SKM-1 treated with dmso at 0.1 percent for 144 hours (cell line): ENCODE measurements at regions not wholly inside any gene's neighbourhood (a gene's known extent, or its start where the extent isn't known, plus 50 kb on each side); places are given as distances from the start of the nearest gene placed in this dataset.

Experiments used
- DNase-seq: peaks from one replicate; lab custom pipeline; 2025; ENCODE audit not compliant: unreplicated experiment; lab: John Stamatoyannopoulos, UW

- DNase-seq = no peak
These were observed 173.1 kb downstream of the KLHL28 start for GRCh38 chr14:44788612-44789011.

GRCh38 chr14:44785096-44785495, 176.7 kb downstream of the KLHL28 start:
- DNase-seq = no peak

GRCh38 chr14:44783901-44784300, 177.8 kb downstream of the KLHL28 start:
- DNase-seq = no peak

- DNase-seq = no peak
These were observed 178.9 kb downstream of the KLHL28 start for GRCh38 chr14:44782775-44783238.

GRCh38 chr14:44780989-44781388, 180.8 kb downstream of the KLHL28 start:
- no peak for DNase-seq

GRCh38 chr14:44778604-44779003, 183.1 kb downstream of the KLHL28 start:
- no peak for DNase-seq

- no peak for DNase-seq
These were observed 184.2 kb downstream of the KLHL28 start for GRCh38 chr14:44777584-44777983.

GRCh38 chr14:44775248-44775647, 186.5 kb downstream of the KLHL28 start:
- DNase-seq = no peak

GRCh38 chr14:44774396-44774795, 187.4 kb downstream of the KLHL28 start:
- DNase-seq = no peak

GRCh38 chr14:44771496-44771895, 190.3 kb downstream of the KLHL28 start:
- DNase-seq = no peak

GRCh38 chr14:44770201-44770600, 191.5 kb downstream of the KLHL28 start:
- DNase-seq = no peak

GRCh38 chr14:44768935-44769334, 192.8 kb downstream of the KLHL28 start:
- no peak for DNase-seq

GRCh38 chr14:44767646-44768173, 194.0 kb downstream of the KLHL28 start:
- DNase-seq = no peak

GRCh38 chr14:44766285-44766684, 195.5 kb downstream of the KLHL28 start:
- DNase-seq = no peak

- DNase-seq = no peak
These were observed 198.4 kb downstream of the KLHL28 start for GRCh38 chr14:44763356-44763755.

GRCh38 chr14:44759277-44759676, 202.5 kb downstream of the KLHL28 start:
- DNase-seq = no peak

GRCh38 chr14:44756554-44756953, 205.2 kb downstream of the KLHL28 start:
- no peak for DNase-seq

- no peak for DNase-seq
These were observed 216.4 kb downstream of the KLHL28 start for GRCh38 chr14:44745371-44745770.

- DNase-seq = no peak
These were observed 219.5 kb downstream of the KLHL28 start for GRCh38 chr14:44742202-44742601.

GRCh38 chr14:44741431-44741830, 220.3 kb downstream of the KLHL28 start:
- DNase-seq = no peak

GRCh38 chr14:44736326-44736725, 225.4 kb downstream of the KLHL28 start:
- DNase-seq = no peak

GRCh38 chr14:44732144-44732543, 225.1 kb upstream of the FSCB start:
- no peak for DNase-seq

GRCh38 chr14:44730860-44731259, 223.8 kb upstream of the FSCB start:
- DNase-seq = no peak
